ENCODE measurements at regions not wholly inside any gene's neighbourhood (a gene's known extent, or its start where the extent isn't known, plus 50 kb on each side); places are given as distances from the start of the nearest gene placed in this dataset.

DNA sequence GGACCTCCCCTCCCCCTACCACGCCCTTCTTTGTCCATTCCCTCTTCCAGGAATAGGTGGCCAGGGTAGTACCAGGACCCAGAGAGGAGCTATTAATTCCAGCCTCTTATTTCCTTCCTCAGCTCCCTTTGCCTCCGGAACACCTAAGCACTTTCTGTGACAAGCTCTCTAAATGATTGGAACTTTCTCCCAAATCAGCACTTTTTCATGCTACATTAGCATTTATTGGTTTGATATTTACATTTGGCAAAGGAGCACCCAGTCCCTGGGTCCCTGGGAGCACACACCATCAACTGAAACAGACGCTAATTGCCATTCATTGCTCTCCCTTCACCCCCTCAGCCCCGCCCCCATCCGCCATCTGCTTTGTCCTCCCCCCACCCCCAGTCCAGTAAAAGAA is 182.0 kb upstream of the BCOR start:
- TF ChIP-seq, protein P1, sequence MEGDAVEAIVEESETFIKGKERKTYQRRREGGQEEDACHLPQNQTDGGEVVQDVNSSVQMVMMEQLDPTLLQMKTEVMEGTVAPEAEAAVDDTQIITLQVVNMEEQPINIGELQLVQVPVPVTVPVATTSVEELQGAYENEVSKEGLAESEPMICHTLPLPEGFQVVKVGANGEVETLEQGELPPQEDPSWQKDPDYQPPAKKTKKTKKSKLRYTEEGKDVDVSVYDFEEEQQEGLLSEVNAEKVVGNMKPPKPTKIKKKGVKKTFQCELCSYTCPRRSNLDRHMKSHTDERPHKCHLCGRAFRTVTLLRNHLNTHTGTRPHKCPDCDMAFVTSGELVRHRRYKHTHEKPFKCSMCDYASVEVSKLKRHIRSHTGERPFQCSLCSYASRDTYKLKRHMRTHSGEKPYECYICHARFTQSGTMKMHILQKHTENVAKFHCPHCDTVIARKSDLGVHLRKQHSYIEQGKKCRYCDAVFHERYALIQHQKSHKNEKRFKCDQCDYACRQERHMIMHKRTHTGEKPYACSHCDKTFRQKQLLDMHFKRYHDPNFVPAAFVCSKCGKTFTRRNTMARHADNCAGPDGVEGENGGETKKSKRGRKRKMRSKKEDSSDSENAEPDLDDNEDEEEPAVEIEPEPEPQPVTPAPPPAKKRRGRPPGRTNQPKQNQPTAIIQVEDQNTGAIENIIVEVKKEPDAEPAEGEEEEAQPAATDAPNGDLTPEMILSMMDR (conservative IDR thresholded peaks at IDR 0.05; ENCODE audit: control insufficient read depth, insufficient read depth, low read depth, low read length) = no peak
- no peak for DNase-seq (ENCODE audit: low read depth)
- no peak overlapping the region for H3K4me3 ChIP-seq (ENCODE audit: control insufficient read depth, low read depth, low read length)

GRCh38 chrX:40279091-40279430 is 181.3 kb upstream of the BCOR start:
- no peak overlapping the region for H3K4me3 ChIP-seq (ENCODE audit: control insufficient read depth, low read depth, low read length)
- TF ChIP-seq, protein P1 (conservative IDR thresholded peaks at IDR 0.05; ENCODE audit: control insufficient read depth, insufficient read depth, low read depth, low read length) = no peak
- DNase-seq (ENCODE audit: low read depth) = no peak

GRCh38 chrX:40278340-40279090 is 180.8 kb upstream of the BCOR start:
- TF ChIP-seq, protein P1 (conservative IDR thresholded peaks at IDR 0.05; ENCODE audit: control insufficient read depth, insufficient read depth, low read depth, low read length) = no peak
- H3K4me3 ChIP-seq (ENCODE audit: control insufficient read depth, low read depth, low read length) = no peak overlapping the region
- DNase-seq (ENCODE audit: low read depth) = no peak

DNA sequence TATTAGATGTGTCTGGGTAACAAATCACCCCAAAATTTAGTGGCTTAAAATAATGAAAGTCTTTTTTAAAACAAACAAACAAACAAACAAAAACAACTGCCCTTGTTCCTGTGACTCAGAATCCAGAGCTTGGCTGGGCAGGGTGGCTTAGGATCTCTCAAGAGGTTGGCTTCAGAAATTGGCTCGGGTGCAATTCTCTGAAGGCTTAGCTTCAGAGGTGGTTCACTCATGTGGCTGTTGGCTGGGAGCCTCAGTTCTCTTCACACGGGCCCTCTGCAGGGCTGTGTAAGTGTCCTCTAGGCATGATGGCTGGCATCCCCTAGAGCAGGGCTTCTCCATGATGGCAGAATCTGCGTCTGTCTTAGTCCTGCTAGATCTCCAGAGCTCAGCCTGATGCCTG is 179.9 kb upstream of the BCOR start:
- no peak for DNase-seq (ENCODE audit: low read depth)
- no peak overlapping the region for H3K4me3 ChIP-seq (ENCODE audit: control insufficient read depth, low read depth, low read length)
- TF ChIP-seq, protein P1 (conservative IDR thresholded peaks at IDR 0.05; ENCODE audit: control insufficient read depth, insufficient read depth, low read depth, low read length) = no peak

- TF ChIP-seq, protein P1 (conservative IDR thresholded peaks at IDR 0.05; ENCODE audit: control insufficient read depth, insufficient read depth, low read depth, low read length) = no peak
- H3K4me3 ChIP-seq (ENCODE audit: control insufficient read depth, low read depth, low read length) = no peak overlapping the region
- DNase-seq (ENCODE audit: low read depth) = no peak
Observed at GRCh38 chrX:40273356-40274050, 175.7 kb upstream of the BCOR start.

- DNase-seq (ENCODE audit: low read depth) = no peak
- TF ChIP-seq, protein P1 (conservative IDR thresholded peaks at IDR 0.05; ENCODE audit: control insufficient read depth, insufficient read depth, low read depth, low read length) = no peak
- no peak overlapping the region for H3K4me3 ChIP-seq (ENCODE audit: control insufficient read depth, low read depth, low read length)
Observed at GRCh38 chrX:40272776-40273175, 175.0 kb upstream of the BCOR start.

Measured in fibroblast of mammary gland (primary cell).